Neural cell (in vitro differentiated cells): ENCODE measurements at regions not wholly inside any gene's neighbourhood (a gene's known extent, or its start where the extent isn't known, plus 50 kb on each side); places are given as distances from the start of the nearest gene placed in this dataset.

ENCODE experiments used
- CTCF ChIP-seq: fragments of 450-650 bp; IDR thresholded peaks from 2 replicates; pipeline ENCODE4 v1.5.1; 2014; ENCODE audit warnings: antibody characterized with exemption, mild to moderate bottlenecking, moderate library complexity; ENCODE audit not compliant: poor library complexity, severe bottlenecking
- POLR2AphosphoS5 ChIP-seq: IDR thresholded peaks from 2 replicates; pipeline ENCODE4 v1.6.1; 2012
- REST ChIP-seq: IDR thresholded peaks from 2 replicates; pipeline ENCODE4 v1.6.1; 2012; ENCODE audit warnings: borderline replicate concordance
- SMC3 ChIP-seq: fragments of 450-650 bp; conservative IDR thresholded peaks from 2 replicates; pipeline ENCODE4 v1.6.1; 2014; ENCODE audit warnings: antibody characterized with exemption, mild to moderate bottlenecking, moderate library complexity; ENCODE audit not compliant: poor library complexity

GRCh38 chr11:11725438-11725837, 103.6 kb upstream of the GALNT18 start:
- no peak for TF ChIP-seq CTCF
- TF ChIP-seq POLR2AphosphoS5 = no peak
- no peak for TF ChIP-seq REST
- no peak for TF ChIP-seq SMC3
